ENCODE measurements at regions not wholly inside any gene's neighbourhood (a gene's known extent, or its start where the extent isn't known, plus 50 kb on each side); places are given as distances from the start of the nearest gene placed in this dataset.
"Not testable (repeated sequence)": the region's sequence is repeated elsewhere in the genome, so short reads cannot be mapped to it uniquely, and the experiment has no call there.

DNA sequence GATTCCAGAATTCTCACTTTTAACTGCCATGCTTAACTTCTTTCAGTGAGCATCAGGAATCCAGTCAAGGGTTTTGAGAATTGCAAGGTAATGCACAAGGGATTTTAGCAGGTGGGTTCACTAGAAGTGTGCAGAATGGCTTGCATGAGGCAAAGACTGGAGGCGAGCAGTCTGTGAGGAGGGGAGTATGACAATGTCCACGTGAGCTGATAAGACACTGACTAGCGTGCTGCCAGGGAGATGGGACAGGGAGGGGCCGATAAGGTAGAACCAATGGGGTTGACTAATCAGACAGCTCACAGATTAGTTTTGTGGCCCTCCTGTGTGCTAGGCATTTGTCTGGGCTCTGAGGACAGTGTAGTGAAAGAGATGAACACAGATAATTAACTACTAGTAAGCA is 102.0 kb upstream of the DAZL start:
- DNase-seq (ENCODE audit: low read depth in 2 of 2, low spot score in 1 of 2): no peak

DNA sequence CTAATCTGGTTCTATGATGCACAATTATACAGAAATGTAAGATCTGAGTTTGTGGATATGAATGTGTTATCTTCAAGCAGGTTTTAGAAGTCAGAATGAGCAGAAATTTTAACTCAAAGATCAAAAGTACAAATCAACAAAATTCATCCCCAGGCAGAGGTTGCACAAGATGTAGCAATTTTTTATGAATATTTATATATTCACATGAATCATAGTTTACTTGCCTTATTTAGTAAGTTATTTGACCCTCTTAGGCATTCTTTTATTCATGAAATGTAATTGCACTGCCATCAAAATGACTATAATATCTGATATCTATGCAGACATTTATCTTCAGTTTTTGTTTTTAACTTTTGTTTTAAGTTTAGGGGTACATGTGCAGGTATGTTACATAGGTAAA is 103.1 kb upstream of the DAZL start:
- DNase-seq (ENCODE audit: low read depth in 2 of 2, low spot score in 1 of 2): no peak

DNA sequence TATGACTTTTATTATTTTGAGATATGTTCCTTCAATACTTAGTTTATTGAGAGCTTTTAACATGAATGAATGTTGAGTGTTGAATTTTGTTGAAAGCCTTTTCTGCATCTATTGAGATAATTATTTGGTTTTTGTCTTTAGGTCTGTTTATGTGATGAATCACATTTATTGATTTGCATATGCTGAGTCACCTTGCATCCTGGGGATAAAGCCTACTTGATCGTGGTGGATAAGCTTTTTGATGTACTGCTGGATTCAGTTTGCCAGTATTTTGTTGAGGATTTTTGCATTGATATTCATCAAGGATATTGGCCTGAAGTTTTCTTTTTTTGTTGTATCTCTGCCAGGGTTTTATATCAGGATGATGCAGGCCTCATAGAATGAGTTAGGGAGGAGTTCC is 106.5 kb upstream of the DAZL start:
- DNase-seq (ENCODE audit: low read depth in 2 of 2, low spot score in 1 of 2): not testable (repeated sequence)

DNA sequence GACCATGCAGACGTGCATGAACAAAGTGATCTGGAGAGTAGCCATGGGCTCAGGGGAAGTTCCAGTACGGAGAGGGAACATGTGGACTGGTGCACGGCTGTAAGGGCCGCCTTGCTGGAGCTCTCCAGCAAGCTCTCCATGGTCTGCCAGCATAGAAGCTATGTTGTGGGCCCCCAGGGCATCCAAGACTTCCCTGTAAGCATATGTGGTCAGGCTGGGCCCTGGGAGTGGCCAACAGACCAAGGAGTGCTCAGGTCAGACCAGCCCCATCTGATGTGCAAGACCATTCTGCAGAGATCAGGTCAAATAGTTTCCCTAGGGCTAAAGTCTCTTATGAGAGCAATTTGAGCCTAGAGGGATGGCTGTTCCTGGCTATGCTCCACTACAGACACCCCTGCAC is 110.1 kb upstream of the DAZL start:
- no peak for DNase-seq (ENCODE audit: low read depth in 2 of 2, low spot score in 1 of 2)

DNA sequence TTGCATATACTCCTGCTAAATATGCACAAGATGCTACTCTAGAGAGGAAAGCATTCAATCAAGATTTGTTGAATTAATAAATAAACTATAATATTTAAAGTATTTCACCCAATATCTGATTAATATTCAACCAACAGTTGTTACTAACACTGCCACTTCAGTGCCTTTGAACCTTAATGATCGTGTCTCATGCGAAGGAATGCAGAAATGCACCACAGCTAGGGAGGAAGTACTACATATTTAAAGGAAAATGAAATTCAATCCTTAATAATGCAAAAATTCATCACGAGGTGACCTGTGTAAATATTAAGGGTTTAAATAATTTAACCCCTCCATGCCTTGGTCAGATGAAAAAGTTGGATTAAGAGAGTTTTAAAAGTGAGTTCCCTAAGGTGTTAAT is 114.2 kb upstream of the DAZL start:
- no peak for DNase-seq (ENCODE audit: low read depth in 2 of 2, low spot score in 1 of 2)

DNA sequence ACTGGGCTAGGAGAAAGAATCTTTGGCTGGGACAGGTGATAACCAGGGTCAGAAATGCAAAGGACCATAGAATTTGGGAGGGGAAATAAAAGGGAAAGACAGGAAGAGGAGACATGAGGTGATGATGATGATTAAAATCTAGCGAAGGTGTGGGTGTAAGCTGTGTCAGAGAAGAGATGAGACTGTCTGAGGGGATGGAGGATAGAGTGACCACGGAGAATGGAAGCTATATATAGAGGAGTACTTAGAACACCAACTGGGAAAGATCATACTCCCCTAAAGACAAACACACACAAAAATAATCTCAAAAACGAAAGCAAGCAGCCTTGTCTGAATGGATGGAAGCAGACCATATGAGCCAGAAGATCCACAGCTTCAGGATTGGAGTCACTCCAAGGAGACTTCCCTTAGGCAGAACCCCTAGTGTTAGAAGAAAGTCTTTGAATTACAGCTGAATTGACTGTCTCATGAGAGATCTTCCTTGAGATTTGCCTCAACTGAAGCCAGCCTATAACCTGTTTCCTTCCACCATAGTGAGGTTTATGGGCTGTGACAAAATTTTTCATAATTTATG is 115.2 kb upstream of the DAZL start:
- DNase-seq (ENCODE audit: low read depth in 2 of 2, low spot score in 1 of 2): no peak

DNA sequence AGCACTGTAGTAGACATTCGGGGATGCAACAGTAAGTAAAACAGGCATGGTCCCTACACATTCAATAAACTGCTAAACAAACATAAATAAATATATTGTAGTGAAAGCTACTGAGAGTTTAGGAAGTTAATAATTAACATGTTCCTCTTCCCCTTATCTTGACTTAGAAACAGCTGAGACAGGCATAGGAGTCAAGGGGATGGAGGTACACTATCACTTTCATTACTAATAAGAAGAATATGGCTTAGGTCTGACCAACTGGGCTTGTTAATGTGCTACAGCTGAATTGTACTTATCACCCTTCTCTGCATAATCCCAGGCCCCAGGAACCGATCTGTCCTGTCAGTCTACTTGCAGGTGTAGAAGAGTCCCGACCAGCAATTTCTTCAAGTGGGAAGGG is 116.3 kb upstream of the DAZL start:
- DNase-seq (ENCODE audit: low read depth in 2 of 2, low spot score in 1 of 2): no peak

DNA sequence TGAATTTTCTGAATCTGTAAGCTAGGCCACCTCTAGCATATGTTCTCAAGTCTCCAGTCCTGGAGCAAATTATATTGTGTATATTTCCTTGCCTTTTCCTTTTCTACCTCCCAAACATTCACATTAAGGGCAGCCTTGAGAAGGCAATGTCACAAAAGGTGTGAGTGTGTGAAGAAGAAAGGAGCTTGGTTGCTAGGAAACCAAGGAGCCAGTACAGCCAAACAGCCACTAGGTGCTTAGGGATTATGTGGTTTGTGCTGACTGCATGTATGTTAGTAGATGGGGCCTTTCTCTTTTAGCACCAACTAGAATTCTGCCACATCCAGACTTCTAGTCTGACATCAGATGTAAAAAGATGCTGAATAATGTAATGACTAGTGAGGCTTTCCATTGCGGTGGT is 118.8 kb upstream of the DAZL start:
- DNase-seq (ENCODE audit: low read depth in 2 of 2, low spot score in 1 of 2): no peak

DNA sequence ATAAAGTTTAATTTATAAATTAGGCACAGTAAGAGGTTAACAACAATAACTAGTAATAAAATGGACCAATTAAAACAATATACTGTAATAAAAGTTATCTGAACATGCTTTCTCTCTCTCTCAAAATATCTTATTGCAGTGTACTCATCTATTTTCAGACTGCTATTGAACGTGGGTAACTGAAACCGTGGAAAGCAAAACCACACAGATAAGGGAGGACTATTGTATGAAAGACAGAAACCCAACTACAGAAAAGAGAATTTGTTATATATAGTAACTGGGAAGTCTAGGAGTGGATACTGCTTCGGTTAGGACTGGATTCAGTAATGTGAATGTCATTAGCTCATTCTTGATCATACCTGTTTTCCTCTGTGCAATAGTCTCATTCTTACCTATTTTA is 119.3 kb upstream of the DAZL start:
- DNase-seq (ENCODE audit: low read depth in 2 of 2, low spot score in 1 of 2): no peak

DNA sequence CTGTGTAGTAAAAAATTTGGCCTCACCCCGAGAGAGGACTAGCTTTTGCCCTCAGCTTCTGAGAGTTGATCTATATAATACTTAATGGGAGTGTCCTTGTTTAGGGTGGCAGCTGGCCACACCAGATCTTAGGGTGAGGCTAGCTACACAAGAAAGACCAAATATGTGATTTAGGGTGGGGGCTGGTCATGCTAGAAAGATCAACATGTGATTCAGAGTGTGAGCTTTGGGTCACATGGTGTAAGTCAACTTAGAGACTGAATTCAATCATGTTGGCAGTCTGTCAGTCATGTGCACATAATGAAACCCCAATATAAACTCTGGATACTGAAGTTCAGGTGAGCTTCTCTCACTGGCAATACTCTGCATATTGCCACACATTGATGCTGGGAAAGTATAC is 120.7 kb upstream of the DAZL start:
- no peak for DNase-seq (ENCODE audit: low read depth in 2 of 2, low spot score in 1 of 2)

DNA sequence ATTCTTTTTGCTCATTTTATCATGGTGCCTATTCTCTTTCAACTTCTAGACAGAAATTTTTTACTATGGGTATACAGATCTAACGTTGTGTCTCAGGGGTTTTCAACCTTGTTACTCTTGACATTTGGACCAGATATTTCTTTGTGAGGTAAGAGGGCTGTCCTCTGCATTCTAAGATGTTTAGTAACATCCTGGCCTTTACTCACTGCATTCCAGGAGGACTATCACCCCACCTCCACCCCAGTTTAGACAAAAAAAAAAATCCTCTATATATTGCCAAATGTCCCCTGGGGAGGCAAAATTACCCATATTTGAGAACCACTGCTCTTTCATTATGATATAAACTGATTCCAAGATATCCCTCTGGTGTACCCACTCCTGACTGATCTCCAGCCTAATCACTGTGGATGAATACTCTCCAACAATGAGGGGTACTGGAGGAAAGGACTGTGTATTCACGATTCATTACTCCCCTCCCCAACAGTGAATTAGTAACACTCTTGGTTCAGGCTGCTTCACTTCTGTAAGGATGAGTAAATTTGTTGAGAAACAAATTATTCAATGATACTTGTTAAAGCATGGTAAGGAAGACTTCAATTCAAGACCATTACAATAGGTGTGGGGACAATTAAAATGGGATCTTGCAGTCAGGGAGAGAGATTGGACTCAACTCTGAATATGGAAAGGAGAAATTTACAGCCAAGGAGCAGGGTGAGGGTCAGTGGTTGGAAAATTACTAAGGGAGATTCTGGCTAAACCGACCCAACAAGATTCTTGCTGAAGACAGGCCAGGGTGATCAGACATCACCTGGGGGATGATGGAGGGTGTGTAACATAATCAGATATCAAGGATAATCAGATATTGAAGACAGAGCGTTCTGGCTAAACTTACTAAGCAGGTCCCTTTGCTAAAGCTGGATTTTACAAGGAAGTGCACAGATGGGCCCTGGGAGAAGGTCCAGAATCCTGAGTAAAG is 123.8 kb upstream of the DAZL start:
- no peak for DNase-seq (ENCODE audit: low read depth in 2 of 2, low spot score in 1 of 2)

DNA sequence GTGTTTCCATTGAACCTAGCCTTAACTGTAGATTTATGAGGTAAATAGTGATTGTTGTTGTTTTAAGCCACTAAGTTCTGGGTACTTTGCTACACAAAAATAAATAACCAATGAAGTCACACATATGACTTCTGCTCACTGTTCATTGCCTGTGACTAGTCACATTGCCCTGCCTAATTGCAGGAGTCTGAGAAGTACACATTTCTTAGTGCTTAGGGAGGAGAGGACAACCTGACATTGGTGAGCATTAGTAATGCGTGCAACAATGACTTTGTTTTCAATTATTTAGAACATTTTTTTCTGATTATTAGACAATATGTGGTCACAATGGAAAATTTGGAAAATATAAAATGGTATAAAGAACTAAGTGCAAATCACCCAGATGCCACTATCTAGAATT is 133.2 kb upstream of the DAZL start:
- DNase-seq (ENCODE audit: low read depth in 2 of 2, low spot score in 1 of 2): no peak

DNA sequence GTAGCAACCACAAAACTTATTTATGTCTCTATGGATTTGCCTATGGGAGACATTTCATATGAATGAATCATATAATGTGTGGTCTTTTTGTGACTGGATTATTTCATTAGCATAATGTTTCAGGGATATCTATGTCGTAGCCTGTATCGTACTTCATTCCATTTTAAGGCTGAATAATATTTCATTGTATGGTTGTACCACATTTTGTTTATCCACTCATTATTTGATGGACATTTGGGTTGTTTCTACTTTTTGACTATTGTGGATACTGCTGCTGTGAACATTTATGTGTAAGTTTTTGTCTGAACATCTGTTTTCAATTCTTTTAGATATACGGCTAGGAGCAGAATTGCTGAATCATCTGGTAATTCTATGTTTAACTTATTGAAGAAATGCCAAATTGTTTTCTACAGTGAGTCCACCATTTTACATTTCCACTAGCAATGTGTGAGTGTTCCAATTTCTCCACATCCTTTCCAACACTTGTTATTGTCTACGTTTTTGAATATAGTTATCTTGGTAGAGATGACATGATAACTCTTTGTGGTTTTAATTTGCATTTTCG is 134.4 kb upstream of the DAZL start:
- DNase-seq (ENCODE audit: low read depth in 2 of 2, low spot score in 1 of 2): no peak

DNA sequence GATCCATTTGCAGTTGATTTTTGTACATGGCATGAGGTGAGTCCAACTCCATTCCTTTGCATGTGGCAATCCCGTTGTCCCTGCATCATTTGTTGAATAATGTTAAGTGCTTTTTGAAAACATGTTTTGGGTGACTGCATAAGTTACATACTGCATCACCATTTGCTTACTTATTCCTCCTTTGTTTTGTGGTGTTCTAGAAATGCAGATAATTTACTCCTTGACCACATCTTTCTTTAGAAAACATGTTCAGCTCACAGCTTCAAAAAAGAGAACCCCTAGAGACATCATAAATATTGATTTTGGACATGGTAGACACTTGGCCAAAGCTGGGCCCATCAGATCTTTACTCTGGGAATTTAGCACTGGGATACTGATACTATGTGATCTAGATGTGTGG is 135.3 kb upstream of the DAZL start:
- no peak for DNase-seq (ENCODE audit: low read depth in 2 of 2, low spot score in 1 of 2)

DNA sequence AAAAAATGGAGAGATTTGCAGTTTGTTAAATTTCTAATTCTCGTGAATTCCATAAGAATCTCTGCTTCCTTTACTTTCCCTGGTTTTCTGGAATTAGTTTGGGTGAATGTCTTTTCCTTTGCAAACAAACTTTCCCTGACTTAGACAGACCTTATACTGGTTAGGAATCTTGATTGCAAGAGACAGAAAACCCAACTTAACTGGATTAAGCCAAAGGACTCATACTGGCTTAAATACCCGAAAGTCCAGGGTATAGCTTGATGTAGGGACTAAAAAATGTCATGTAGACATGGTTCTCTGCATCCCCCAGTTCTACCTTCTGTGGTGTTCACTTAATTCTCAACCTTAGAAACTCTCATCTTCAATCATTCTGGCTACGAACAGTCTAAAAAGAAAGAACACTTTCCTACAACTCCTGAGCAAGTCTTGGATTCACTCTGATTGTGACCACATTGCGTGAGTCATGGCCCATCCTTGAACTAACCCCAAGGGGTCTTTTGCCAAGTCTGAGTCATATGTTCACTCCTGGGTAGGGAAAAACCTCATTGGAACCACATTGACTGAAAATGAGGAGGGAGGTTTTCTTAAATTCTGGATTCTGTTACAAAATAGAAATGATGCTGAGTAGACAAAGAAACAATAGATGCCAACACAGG is 136.0 kb upstream of the DAZL start:
- DNase-seq (ENCODE audit: low read depth in 2 of 2, low spot score in 1 of 2): no peak

DNA sequence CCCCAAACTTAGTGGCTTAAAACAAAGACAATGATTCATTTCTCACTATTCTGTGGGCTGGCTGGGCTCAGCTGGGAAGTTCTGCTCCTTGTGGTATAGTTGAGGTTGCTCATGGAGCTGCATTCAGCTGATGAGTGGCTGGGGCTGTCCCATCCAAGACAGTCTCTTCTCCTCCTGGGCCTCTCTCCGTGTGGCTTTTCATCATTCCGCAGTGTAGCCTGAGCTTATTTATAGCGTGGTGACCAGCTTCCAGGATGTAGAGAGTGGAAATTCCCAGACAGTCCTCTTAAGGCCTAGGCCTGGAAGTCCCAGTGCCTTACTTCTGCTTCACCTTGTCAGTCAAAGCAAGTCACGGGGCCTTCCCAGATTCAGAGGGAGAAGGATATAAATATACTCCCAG is 136.7 kb upstream of the DAZL start:
- no peak for DNase-seq (ENCODE audit: low read depth in 2 of 2, low spot score in 1 of 2)

DNA sequence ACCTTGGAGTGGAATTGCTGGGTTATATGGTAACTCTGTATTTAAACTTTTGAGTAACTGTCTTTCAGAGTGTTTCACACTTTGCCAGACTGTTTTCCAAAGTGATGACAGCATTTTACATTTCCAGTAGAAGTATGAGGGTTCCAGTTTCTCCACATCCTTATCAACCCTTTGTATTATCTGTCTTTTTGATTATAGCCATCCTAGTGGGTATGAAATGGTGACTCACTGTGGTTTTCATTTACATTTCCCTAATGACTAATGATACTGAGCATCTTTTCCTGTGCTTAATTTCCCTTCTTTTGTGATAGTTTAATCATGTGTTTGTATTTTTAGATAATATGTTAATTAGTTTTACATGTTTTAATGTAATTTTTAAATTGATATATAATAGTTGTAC is 138.1 kb upstream of the DAZL start:
- DNase-seq (ENCODE audit: low read depth in 2 of 2, low spot score in 1 of 2): no peak

DNA sequence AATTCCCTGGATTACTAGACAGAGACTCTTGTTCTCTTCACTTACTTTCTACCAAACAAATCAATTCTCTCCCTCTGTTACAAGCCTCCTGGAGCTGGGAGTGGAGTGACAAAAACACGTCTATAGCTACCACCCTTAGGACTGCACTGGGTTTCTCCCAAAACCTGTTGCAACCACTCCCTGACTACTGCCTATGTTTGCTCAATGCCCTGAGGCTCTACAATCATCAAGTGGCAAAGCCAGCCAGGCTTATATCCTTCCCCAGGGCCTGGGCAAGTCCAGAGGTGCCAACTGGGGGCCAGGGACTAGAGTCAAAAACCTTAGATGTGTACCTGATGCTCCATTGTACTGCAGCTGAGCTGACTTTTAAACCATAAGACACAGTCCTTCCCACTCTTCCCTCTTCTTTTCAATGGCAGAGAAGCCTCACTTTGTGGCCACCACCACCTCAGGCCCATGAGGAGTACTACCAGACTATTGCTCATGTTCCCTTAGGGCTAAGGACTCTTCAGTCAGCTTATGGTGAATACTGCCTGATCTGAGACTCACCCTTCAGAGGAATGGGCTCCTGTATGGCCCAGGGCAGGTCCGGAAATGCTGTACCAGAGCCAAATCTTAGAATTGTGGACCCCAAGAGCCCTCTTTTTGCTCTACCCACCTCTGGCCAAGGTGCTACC is 125.4 kb upstream of the PLCL2 start:
- no peak for DNase-seq (ENCODE audit: low read depth in 2 of 2, low spot score in 1 of 2)

DNA sequence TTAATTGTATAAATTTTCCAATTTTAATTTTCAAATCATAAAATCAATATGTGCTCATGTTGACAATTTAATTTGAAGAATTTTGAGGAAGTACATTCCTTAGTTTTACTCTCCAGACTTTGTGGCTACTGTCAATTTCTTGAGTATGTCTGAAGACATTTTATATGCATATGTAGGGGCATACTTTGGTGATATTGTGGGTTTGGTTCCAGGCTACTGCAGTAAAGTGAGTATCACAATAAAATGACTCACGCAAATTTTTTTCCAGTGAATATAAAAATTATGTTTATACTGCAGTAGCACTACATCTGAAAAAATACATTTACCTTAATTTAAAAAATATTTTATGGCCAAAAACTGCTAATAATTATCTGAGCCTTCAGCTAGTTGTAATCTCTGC is 123.2 kb upstream of the PLCL2 start:
- DNase-seq (ENCODE audit: low read depth in 2 of 2, low spot score in 1 of 2): no peak

DNA sequence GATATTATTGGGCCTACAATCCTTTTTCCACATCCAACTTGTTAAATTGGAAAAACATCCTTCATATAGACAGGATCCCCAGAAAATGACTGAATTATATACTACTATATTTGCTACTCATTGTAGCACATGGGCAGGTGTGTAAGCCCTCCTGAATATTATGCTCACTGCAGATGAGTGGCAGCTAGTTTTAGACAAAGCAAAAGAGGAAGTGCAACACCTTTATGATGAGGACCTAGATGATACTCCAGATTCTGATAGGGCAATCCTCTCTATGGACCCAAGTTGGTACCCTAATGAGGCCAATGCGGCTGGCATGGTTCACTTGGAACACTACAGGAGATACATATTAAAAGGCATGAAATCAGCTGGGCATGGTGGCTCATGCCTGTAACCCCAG is 119.1 kb upstream of the PLCL2 start:
- no peak for DNase-seq (ENCODE audit: low read depth in 2 of 2, low spot score in 1 of 2)

DNA sequence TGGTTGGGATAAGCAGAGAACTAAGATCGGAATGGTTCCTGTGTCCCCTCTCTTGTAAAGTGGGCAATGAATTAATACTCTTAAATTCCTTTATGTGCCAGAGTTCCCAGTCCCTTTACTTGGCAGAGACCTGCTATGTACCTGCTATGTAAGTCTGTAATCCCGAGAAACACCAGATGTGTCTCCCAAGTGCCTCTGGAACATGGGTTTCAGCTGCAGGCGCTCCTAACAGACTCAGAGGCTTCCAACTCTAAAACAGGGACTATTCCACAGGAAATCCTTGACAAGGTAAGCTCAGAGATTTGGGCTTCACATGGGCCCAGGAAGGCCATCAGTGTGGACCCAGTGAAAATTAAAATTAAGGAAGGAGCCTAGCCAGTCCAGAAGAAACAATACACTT is 117.7 kb upstream of the PLCL2 start:
- DNase-seq (ENCODE audit: low read depth in 2 of 2, low spot score in 1 of 2): no peak

DNA sequence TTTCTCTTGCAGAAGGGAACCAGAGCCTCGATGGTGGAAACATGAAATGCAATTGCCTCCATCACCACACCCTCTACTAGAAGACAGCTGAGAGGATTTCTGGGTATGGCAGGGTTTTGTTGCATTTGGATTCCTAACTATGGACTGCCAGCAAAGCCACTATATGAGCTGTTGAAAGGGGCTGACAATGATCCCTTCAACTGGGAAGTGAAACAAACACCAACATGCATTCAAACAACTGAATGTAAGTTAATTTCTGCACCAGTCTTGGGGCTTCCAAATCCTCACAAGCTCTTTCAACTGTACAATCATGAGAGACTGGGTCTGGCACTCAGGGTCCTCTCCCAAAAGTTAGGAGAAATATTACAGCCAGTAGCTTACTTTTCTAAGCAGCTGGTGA is 116.7 kb upstream of the PLCL2 start:
- DNase-seq (ENCODE audit: low read depth in 2 of 2, low spot score in 1 of 2): no peak

Data from stimulated activated CD8-positive, alpha-beta memory T cell treated with anti-CD3 and anti-CD28 coated beads, Interleukin-4, amount 100 ng/mL, for 1 hour (primary cell).